B cell (primary cell): ENCODE measurements at regions not wholly inside any gene's neighbourhood (a gene's known extent, or its start where the extent isn't known, plus 50 kb on each side); places are given as distances from the start of the nearest gene placed in this dataset.

ENCODE experiments used
- CTCF ChIP-seq: fragments of 200-600 bp; IDR thresholded peaks from one replicate; pipeline ENCODE4 v1.8.0; 2022; ENCODE audit warnings: antibody characterized with exemption, mild to moderate bottlenecking
- EZH2 ChIP-seq: IDR thresholded peaks from 2 replicates; pipeline ENCODE4 v1.6.1; 2012; ENCODE audit warnings: borderline replicate concordance, low read depth, mild to moderate bottlenecking, moderate library complexity, low read length; ENCODE audit not compliant: insufficient read depth, poor library complexity, severe bottlenecking

DNA sequence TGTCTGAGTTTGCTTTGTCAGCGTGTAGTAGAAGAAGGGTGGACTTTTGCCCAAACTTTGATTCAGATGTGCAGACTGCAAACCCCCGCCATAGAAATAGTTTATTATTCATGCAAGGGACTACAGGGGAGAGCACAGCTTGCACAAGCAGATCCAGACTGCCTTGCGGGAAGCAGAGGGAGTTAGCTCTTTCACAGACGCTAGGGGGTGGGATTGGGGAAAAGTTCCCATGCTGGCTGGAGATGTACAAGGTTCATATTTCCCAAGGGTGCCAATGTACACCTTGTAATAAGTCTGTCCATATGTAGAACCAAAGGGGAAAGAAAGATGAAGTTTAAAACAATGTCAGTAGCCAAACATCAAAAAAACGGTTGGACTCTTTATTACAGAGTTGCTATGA, 749.7 kb upstream of the COX7C start:
- TF ChIP-seq CTCF: no peak
- no peak for TF ChIP-seq EZH2
